NB4 (cell line): ENCODE measurements at regions not wholly inside any gene's neighbourhood (a gene's known extent, or its start where the extent isn't known, plus 50 kb on each side); places are given as distances from the start of the nearest gene placed in this dataset.
A peak's percentile ranks its signal among the peaks of the same experiment; 100 is the strongest.

Experiments used
- DNase-seq: peaks from one replicate; pipeline ENCODE4 v3.0.0; 2010; ENCODE audit warnings: low read depth
- H3K4me3 ChIP-seq: one replicate; pipeline ENCODE4 v1.5.1; 2011; ENCODE audit warnings: mild to moderate bottlenecking, low read depth, low read length, moderate library complexity
- CTCF ChIP-seq: IDR thresholded peaks from one replicate; pipeline ENCODE4 v1.5.1; 2012; ENCODE audit warnings: low read depth, low read length
- MAX ChIP-seq: IDR thresholded peaks from 2 replicates; pipeline ENCODE4 v1.6.1; 2011; ENCODE audit warnings: low read depth, low read length
- MYC ChIP-seq: IDR thresholded peaks from 2 replicates; pipeline ENCODE4 v1.6.1; 2011; ENCODE audit warnings: low read depth, low read length
- POLR2A ChIP-seq: IDR thresholded peaks from 2 replicates; pipeline ENCODE4 v1.6.1; 2011; ENCODE audit warnings: mild to moderate bottlenecking; ENCODE audit not compliant: insufficient read length; ENCODE audit errors: extremely low read depth

- no peak overlapping the region for H3K4me3 ChIP-seq
- TF ChIP-seq MYC (no peak), CTCF (no peak), POLR2A (no peak), MAX (no peak)
- no peak for DNase-seq
Measured at GRCh38 chr19:32273483-32273882, 71.9 kb upstream of the ZNF507 start.

GRCh38 chr19:32287086-32287485, 58.3 kb upstream of the ZNF507 start:
- TF ChIP-seq CTCF (no peak), POLR2A (no peak), MYC (no peak), MAX (peak; percentile 39; the same call in 1 of the 2 replicates)
- no peak overlapping the region for H3K4me3 ChIP-seq
- DNase-seq: peak; percentile 64

GRCh38 chr19:32287811-32288227, 57.6 kb upstream of the ZNF507 start:
- DNase-seq: peak; percentile 72

GRCh38 chr19:32289566-32290210, 55.7 kb upstream of the ZNF507 start:
- no peak overlapping the region for H3K4me3 ChIP-seq
- TF ChIP-seq MAX (no peak), MYC (no peak)
- peak; percentile 18 for DNase-seq

More at GRCh38 chr19:32287811-32288227, 57.6 kb upstream of the ZNF507 start:
- peak overlapping the region; percentile 9 for H3K4me3 ChIP-seq
- no peak for TF ChIP-seq MAX
- peak; percentile 46 for TF ChIP-seq CTCF
- no peak for TF ChIP-seq MYC

GRCh38 chr19:32291876-32292275, 53.5 kb upstream of the ZNF507 start:
- TF ChIP-seq MAX: no peak
- no peak for TF ChIP-seq MYC
- TF ChIP-seq POLR2A: no peak
- no peak for TF ChIP-seq CTCF
- no peak overlapping the region for H3K4me3 ChIP-seq
- no peak for DNase-seq

GRCh38 chr19:32294871-32295438, 50.5 kb upstream of the ZNF507 start:
- TF ChIP-seq MYC: no peak
- TF ChIP-seq POLR2A: no peak
- H3K4me3 ChIP-seq: no peak overlapping the region
- no peak for DNase-seq
